DMS114 treated with DMSO at 0.1 percent for 48 hours (cell line): ENCODE measurements at regions not wholly inside any gene's neighbourhood (a gene's known extent, or its start where the extent isn't known, plus 50 kb on each side); places are given as distances from the start of the nearest gene placed in this dataset.

Source experiments
- DNase-seq: peaks from one replicate; lab custom pipeline; 2025; ENCODE audit not compliant: unreplicated experiment; lab: John Stamatoyannopoulos, UW

DNA sequence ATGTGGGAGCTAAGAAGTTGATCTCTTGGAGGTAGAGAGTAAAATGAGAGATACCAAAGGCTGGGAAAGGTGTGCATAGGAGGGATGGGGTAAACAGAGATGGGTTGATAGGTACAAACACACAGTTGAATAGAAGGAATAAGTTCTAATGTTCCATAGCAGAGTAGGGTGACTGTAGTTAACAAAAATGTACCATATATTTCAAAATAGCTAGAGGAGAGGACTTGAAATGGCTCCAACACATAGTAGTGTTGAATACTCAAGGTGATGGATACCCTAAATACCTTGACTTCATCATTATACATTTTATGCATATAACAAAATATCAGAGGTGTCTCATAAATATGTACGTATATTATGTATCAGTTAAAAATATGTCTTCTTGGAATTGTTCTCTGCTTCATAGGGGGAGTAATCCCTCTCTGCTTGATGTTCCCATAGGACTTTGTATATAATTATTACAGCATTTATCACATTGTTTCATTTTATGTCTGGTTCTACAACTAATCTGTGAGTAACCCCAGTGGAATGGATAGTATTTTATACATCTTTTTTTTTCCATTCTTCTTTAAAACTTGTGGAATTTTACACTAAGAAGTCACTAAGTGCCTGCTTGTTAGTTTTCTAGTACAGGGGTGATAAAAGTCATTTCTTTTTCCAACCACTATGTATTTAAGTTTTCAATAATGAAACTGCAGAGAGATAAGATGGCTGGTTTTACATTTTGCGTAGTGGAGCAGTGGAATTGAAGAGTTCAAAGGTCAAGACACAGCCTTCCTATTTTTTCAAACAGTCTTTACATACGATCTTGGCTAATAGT lies 1940.0 kb upstream of the SEL1L start:
- DNase-seq, result no peak

DNA sequence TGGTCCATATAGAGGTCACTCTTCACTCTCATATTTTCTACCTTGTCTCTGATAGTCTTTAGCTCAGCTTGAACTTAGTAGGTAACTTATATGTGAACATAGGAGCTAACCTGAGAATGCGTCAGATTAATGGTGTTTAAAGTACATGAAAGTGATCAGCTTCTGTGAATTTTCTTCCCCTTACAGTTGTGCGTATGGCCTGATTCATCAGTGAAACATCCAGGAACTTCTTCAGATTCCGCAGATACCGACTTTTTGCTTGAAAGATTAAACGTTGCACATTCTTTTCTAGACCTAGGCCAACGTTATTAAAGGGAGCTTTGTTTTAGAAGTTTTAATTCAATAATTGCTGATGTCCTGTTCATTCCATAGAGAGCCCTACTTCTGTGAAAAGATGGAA lies 1945.1 kb upstream of the SEL1L start:
- no peak for DNase-seq

DNA sequence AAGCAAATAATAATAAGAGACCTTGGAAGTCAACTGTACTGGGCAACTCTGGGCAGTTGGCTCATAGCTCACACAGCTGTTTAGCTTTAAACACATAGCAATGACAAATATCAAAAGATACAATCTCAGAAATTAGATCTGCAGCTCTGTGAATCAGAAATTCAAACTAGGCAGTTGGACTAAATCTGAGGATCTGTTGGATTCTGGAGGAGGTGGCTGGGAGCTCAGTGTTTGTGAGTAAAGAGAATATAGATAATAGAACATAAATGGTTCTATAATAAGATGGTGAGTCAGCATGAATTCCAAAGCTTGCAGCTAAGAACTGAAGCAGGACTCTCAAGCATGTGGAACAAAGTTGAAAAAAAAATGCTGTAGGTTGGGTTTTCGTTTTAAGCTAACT lies 1949.4 kb upstream of the SEL1L start:
- DNase-seq, result no peak

DNA sequence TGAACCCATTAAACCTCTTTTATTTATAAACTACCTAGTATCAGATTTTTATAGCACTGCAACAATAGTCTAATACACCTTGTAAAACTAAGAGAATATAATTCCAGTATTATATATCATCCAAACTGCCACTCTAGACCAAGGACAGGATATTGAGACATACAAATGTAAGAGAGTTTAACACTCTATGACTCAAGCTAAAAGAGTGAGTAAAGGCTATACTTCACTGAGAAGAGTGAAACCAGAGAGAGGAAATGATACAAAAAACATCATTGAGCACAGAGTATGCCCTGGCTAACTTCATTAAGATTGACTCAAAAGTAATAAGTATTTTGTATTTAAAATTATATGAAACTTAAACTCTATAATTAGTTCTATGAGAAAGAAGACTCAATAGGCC lies 1951.9 kb upstream of the SEL1L start:
- no peak for DNase-seq

DNA sequence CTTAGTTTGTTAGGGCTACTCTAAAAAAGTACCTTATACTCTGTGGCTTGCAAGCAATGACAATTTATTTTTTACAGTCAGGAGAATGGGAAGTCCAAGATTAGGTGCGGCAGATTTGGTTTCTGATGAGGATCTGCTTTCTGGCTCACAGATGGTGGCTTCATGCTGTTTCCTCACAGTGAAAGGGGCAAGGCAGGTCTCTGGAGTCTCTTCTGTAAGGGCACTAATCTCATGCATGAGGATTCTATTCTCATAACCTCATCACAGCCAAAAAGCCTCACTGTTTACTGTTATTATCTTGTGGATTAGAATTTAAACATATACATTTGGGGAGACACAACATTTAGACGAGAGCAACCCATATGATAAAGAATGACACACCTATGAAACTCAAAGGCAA lies 1957.4 kb upstream of the SEL1L start:
- DNase-seq, result no peak

DNA sequence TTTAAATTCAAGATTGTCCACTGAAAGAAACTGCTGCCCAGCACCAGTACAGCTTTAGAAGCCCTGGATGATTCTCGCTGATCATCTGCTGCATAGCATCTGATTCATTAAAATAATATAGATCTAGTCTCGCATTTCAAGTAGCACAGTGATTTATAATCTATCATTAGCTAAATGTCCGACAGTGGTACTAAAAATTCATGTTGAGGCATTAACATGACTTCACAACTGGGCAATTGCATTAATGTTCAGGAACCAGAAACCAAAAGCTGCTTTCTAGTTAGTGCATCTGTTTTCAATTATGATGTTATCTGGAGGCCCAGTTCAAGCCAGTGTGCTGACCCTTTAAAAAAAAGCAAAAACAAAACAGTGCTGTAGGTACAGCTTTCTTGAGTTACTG lies 1987.2 kb upstream of the SEL1L start:
- DNase-seq, result no peak

DNA sequence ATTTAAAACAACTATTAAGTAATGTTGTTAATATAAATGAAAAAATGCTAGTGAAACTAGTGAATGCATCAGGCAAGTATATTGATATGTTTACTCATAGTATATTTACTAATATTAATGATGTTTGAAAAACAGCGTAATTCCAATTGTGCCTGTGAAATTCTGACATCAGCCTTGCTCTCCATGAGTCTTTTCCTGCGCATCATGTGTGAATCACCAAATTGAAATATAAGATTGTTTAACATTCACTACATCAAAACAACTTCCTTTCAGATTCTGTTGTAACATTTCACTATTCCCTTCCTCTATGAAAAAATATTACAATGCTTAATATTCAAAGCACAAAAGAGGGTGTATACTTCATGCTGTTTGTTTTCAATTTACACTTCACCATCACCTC lies 1995.9 kb upstream of the SEL1L start:
- no peak for DNase-seq

DNA sequence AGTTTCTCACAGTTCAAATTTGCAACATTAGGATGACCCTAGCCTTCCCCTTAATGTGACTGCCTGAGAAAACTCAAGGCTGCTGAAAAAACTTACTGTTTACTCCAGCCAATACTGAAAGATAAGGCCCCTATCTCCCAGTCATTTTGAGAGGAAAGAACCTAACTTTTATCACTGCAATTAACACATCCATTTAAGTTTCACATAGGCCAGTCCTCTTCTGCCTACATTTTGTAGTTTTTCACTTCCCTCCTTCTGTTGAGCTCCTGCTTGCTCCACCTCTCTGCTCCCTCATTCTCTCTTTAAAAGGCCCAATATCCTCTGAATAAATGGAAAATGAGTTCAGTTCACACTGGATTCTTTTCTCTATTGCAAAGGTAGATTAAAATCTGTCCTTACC lies 1996.2 kb upstream of the FLRT2 start:
- no peak for DNase-seq

DNA sequence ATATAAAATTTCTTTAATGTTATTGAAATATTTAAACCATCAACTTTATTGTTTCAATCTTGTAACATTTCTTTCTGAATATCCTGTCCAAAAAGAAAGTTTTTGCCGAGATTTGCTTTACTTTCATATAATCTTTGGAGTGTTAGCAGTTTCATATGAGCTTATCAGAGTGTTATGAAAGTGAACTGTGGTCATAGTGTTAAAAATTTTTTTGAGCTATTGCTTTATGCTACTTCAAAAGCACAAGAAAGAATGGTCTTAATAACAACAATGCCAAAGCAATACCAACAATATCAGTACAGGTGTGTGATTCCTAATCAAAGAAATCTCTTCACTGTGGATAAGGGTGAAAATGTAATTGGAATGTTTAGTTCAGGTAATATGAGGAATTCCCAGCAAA lies 1994.9 kb upstream of the FLRT2 start:
- no peak for DNase-seq

DNA sequence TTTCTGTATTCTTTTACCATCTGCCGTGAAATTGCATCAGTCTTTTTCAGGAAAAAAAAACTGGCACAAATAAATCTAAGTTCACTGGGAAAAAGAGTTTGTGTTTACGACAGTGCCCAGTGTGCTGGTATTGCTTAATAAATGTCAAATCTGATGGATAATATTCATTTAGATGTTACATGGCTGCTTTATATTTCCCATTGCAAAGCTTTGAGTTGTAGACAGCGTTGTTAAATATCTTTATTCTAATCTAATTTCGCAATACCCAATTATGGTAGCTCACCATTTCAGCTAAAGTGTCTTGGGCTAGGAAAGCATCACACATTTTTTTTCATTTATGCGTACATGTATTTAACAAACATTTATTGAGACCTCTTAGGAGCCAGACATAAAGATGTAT lies 1994.5 kb upstream of the FLRT2 start:
- DNase-seq, result no peak

DNA sequence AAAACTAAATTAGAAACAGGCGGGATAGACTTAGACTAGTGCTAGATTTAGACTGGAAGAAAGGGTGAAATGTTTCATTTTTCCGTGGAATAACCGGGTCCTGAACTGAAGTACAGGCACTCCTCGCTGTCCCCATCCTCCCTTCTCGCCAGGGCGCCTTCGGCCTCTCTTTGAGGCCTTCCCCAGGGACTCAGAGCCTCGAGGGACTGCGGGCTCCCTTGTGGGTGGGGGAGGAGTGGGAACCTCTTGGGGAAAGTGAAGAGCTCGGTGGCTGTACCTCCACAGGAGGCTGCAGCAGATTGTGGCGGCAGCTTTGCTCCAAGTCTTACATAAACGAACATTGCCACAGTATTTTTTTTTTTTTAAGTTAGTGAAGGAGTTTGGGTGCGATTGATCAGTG lies 1988.8 kb upstream of the FLRT2 start:
- DNase-seq, result no peak

DNA sequence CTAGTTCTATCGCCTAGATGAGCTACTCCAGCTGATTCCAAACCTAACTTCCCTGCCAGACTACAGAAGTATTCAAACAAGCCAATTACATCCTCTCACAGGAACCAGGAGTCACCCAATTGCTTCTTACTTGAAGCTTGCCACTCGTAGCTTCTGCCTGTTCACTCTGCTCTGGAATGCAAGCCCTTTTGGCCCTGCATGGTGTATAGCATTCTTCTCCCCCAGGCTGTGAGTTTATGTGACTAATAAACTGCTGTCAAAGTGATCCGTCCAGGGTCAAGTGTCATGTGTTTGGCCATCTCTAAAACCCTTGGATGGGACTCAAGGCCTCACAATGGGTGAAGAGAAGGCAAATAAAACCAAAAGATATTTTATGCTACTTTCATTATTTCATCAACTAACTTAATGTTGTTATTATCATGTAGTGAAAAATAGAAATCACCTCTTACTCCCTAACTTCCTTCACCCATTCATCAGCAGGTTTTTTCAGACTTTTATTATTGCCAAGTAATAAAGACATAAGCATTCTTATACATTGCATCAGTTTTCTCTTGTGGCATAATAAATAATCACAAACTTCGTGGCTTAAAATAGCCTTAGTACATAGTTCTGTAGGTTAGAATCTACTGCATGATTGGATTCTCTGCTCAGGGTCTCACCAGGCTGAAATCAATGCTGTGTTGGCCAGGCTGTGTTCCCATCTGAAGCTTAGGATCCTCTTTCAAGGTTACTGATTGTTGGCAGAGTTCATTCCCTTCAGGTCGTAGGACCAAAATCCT lies 1981.7 kb upstream of the FLRT2 start:
- no peak for DNase-seq

DNA sequence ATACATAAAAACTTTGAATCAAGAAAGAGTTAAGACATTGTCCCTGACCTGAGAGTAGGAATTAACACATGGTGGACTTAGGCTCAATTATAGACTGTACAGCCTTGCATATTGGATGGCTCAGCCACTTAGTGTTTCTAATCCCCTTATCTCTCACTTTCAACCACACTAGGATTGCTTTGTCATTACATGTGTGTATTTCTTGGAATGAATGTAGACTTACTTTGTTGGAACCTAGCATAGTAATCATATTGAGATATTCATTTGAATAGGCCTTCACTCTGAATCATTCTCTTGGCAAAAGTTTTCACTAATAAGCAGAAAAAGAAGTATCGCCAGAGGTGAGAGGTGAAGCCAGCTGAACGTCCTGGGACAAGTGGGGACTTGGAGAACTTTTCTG lies 1973.9 kb upstream of the FLRT2 start:
- DNase-seq, result no peak

DNA sequence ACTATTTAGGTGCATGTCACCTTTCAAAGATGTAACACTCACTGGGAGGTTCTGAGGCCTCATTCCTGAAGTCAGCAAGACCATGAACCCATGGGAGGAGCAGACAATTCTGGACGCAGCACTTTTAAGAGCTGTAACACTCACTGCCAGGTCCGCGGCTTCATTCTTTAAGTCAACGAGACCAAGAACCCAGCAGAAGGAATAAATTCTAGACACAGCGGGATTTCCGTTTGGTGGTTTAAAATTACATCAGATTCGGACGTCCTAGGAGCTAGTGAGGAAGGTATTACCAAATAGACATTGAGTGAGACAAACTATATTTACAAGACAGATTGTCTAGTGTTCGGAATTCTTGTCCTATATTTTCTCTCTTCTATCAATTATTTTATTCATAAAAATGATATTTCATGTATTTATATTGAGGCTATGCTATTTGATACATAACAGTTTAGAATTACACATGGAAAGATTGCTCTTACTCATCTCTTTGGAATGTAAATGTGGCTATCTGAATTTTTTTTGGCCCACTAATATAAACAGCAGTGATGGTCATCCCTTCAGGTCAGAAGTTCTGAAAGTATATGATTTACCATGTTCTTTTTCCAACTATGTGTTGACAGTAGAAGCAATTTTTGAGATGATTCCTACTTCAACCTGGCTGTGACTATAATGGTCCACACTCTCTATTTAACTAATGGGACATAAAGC lies 1973.0 kb upstream of the FLRT2 start:
- DNase-seq, result no peak

DNA sequence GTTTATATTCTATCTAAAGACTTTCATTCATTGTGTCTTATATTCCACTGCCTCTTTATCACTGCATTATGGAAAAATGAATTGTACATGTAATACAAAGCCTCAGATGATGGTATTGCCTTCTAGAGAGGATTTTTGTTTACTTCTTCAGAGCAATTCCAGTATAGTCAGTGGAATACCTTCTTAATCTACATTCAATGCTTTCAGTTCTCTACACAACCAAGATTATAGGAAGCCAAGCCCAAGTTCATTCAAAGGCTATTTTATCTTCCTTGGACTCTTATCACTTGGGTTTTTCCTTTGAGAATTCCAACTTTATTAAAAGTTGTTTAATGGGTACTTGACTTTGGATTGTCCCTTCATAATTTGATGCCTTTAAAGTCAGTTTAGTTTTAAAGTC lies 1971.0 kb upstream of the FLRT2 start:
- no peak for DNase-seq

DNA sequence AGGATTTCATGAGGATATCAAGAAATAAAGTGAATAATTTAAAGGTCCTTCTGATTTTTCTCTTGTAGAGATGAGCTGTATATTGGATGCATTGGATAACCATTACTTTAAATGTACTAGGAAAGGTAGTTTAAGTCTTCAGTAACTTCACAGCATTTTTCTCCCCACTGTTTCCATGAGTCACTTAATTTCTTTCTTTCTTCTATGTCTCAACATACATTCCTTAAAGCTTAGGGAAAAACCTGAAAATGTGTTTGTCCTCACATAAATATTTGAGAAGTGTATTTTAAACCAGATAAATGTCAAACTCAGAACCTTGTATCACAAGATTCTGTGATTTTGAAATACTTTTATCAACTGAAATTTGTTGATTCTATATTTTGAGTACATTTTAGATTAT lies 1970.2 kb upstream of the FLRT2 start:
- no peak for DNase-seq

DNA sequence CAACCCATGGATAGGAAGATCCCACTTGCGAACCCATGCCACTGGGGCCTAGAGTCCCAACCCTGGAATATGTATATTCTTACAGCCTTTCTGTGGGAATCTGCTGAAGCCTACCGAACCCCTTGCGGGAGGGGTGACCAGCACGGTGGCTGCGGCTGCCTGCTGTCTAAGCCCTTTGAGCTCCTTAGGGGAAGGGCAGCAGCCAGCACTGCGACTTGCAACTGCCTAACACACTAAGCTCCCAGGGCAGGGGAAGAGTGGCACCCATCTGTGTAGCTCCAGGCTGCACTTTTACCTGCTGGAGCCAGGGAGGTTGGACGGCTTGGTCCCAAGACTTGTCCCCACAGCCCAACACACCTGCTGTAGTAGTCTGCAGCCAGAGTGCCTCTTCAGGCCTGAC lies 1968.7 kb upstream of the FLRT2 start:
- DNase-seq, result no peak

DNA sequence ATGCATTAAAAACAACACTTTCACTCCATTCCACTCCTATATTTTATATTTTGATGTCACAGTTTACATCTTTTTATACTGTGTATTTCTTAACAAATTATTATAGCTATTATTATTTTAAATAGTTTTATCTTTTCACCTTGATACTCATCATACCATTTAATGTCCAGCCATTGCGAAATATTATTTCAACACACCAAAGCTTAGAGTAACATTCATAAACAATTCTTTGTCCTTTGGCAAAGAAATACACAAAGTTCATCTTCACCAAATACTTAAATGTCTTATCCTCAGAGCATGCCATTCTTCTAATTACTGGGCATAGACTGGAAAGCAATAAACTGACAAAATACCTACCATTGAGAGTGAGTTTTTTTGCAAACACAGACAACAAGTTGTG lies 1963.4 kb upstream of the FLRT2 start:
- no peak for DNase-seq

DNA sequence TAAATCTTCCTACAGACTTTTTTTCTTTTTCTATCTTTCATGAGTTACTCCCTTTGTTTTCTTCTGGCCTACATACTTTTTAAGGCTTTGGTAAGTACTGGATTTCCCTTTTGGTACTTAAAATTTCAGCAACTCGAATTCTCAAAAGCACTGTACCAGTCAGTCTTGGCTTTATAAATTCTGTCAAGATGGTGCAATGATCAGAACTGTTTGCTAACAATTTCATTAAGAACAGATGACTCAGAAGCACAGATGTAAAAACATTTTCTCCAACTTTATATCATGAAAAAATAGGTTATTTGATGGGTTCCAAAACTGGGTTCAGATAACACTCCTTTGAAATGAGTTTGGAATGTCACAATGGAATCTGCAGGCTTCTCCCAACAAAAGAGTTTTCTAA lies 1961.8 kb upstream of the FLRT2 start:
- DNase-seq, result no peak

DNA sequence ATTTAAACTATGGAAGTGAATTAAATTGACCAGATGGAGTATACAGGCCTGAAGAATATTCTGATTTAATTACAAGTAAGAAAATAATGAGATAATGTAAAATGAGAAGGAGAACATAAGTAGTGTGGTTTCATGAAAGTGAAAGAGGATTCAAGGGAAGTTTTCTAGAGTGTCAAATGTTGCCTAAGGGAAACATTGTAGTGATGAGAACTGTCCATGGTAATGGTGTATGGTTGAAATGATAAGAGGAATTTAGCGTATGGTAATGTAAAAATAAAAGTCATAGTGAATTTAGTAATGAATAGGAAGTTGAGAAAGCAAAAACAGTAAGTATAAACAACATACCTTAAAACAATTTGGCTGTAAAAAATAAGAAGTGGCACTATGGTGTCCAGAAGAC lies 1954.6 kb upstream of the FLRT2 start:
- no peak for DNase-seq

DNA sequence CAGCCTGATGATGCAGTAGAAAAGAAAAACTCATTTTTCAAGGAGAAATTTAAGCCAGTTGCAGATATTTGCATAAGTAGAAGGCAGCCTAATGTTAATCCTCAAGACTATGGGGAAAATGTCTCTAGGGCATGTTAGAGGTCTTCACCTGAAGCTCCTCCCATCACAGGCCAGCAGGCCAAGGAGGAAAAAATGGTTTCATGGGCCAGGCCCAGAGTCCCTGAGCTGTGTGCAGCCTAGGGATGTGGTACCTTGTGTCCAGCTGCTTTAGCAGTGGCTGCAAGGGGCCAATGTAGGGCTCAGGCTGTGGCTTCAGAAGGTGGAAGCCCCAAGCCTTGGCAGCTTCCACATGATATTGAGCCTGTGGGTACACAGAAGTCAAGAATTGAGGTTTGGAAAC lies 1946.7 kb upstream of the FLRT2 start:
- DNase-seq, result no peak

DNA sequence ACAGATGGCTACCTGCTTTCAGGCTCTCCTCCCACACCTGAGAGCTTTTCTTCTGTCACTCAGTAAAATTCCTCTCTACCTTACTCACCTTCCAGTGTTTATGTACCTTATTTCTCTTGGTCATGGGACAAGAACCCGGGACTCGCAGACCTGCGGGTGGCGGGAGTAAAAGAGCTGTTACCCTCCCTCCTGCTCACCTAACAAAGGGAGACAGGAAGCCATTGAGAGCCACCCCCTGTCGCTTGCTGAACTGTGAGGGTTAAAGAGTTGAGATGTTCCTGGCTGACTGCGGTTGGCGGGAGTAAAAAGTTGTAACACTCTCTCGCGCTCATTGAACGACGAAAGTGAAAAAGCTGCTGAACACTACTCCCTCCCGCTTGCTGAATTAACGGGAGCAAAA lies 1935.1 kb upstream of the FLRT2 start:
- no peak for DNase-seq
